PC-3 (cell line): ENCODE measurements at regions not wholly inside any gene's neighbourhood (a gene's known extent, or its start where the extent isn't known, plus 50 kb on each side); places are given as distances from the start of the nearest gene placed in this dataset.

Experiments
- CTCF ChIP-seq: fragments of 300-600 bp; sonication (generic); conservative IDR thresholded peaks from 2 replicates; pipeline ENCODE4 v1.5.1; 2017; ENCODE audit warnings: antibody characterized with exemption, low read depth, mild to moderate bottlenecking, low read length
- EZH2 ChIP-seq: fragments of 300-600 bp; sonication (generic); IDR thresholded peaks from one replicate; pipeline ENCODE4 v1.6.1; 2017; ENCODE audit warnings: antibody characterized with exemption, mild to moderate bottlenecking, low read length; ENCODE audit not compliant: unreplicated experiment
- EZH2phosphoT487 ChIP-seq: fragments of 300-600 bp; sonication (generic); IDR thresholded peaks from 2 replicates; pipeline ENCODE4 v1.6.1; 2018; ENCODE audit warnings: mild to moderate bottlenecking, antibody characterized with exemption, low read length, borderline replicate concordance

GRCh38 chr4:100100985-100101384 lies 89.3 kb downstream of the DDIT4L start:
- TF ChIP-seq CTCF (no peak), EZH2phosphoT487 (no peak), EZH2 (no peak)
